Endothelial cell of umbilical vein (primary cell): ENCODE measurements at regions not wholly inside any gene's neighbourhood (a gene's known extent, or its start where the extent isn't known, plus 50 kb on each side); places are given as distances from the start of the nearest gene placed in this dataset.

ENCODE experiments used
- BruUV-seq: library from RNA; stranded (reverse); fragments of 400-500 nt; replicated peaks from 2 replicates; lab custom pipeline; 2021; lab: Mats Ljungman, UMichigan
- CTCF ChIA-PET: fragments of 300-600, 350-600 bp; sonication (Branson Sonifier 250); formaldehyde crosslinking; loops from one replicate; lab custom pipeline; 2021; ENCODE audit warnings: antibody characterized with exemption, inconsistent platforms; lab: Charles Lee
- POLR2A ChIA-PET: fragments of 300-600, 350-600 bp; sonication (Branson Sonifier 250); formaldehyde crosslinking; loops from one replicate; lab custom pipeline; 2021; ENCODE audit warnings: antibody characterized with exemption, inconsistent platforms; lab: Charles Lee
- DNase-seq: peaks from one replicate; pipeline ENCODE4 v3.0.0-alpha.2; 2011; ENCODE audit warnings: low read depth, low spot score
- FAIRE-seq: peaks from 2 replicates; lab custom pipeline; 2011; peaks lifted over from hg19 to GRCh38; lab: Jason Lieb, UNC
- H2AFZ ChIP-seq: 2 replicates; pipeline ENCODE4 v1.6.0; 2012; ENCODE audit warnings: low read depth, low read length, control low read depth, inconsistent platforms
- H3K27ac ChIP-seq: 2 replicates; pipeline ENCODE4 v1.5.1; 2011; ENCODE audit warnings: low read depth, mild to moderate bottlenecking, control low read depth, low read length, moderate library complexity; ENCODE audit not compliant: insufficient read depth
- H3K27me3 ChIP-seq, 2 experiments: 2 replicates each; pipeline versions ENCODE4 v1.6.0 to v1.6.1; 2011; ENCODE audit warnings: low read length in 2 of 2, mixed read lengths in 1 of 2; ENCODE audit not compliant: control insufficient read depth in 2 of 2, insufficient read depth in 2 of 2
- H3K36me3 ChIP-seq, 2 experiments: 2 replicates in 1 of 2; 3 replicates in 1 of 2; pipeline ENCODE4 v1.5.1; 2011; ENCODE audit warnings: low read length in 2 of 2, mild to moderate bottlenecking in 1 of 2, moderate library complexity in 1 of 2; ENCODE audit not compliant: control insufficient read depth in 2 of 2, insufficient read depth in 2 of 2; ENCODE audit errors: extremely low read depth in 1 of 2
- H3K4me1 ChIP-seq: 3 replicates; pipeline ENCODE4 v1.5.1; 2011; ENCODE audit warnings: mild to moderate bottlenecking, low read length; ENCODE audit not compliant: control insufficient read depth, insufficient read depth; ENCODE audit errors: extremely low read depth
- H3K4me2 ChIP-seq: 2 replicates; pipeline ENCODE4 v1.6.1; 2011; ENCODE audit warnings: low read length, control low read depth, mixed read lengths; ENCODE audit not compliant: insufficient read depth
- H3K4me3 ChIP-seq, 3 experiments: fragments of 200-600 bp in 1 of 3; sonication (generic), shearing (Covaris generic) in 1 of 3; replicated peaks in 1 of 3; 2 replicates each; pipeline ENCODE4 v1.5.1; 2011 to 2016; ENCODE audit warnings: control low read depth in 3 of 3, low read length in 3 of 3, mild to moderate bottlenecking in 2 of 3, inconsistent platforms in 1 of 3, low read depth in 1 of 3, moderate library complexity in 1 of 3; ENCODE audit not compliant: insufficient read depth in 1 of 3
- H3K79me2 ChIP-seq: 2 replicates; pipeline ENCODE4 v1.6.0; 2012; ENCODE audit warnings: low read length, inconsistent platforms; ENCODE audit not compliant: control insufficient read depth, insufficient read depth
- H3K9ac ChIP-seq: replicated peaks from 2 replicates; pipeline ENCODE3; 2011; ENCODE audit warnings: low read length, control low read depth; ENCODE audit not compliant: insufficient read depth; ENCODE audit errors: extremely low read depth
- H3K9me1 ChIP-seq: replicated peaks from 3 replicates; pipeline ENCODE4 v1.6.0; 2011; ENCODE audit warnings: mild to moderate bottlenecking, low read length; ENCODE audit not compliant: control insufficient read depth, insufficient read depth; ENCODE audit errors: extremely low read depth
- H3K9me3 ChIP-seq: replicated peaks from 2 replicates; pipeline ENCODE4 v1.5.1; 2012; ENCODE audit warnings: low read length, inconsistent platforms; ENCODE audit not compliant: control insufficient read depth, insufficient read depth
- H4K20me1 ChIP-seq: replicated peaks from 2 replicates; pipeline ENCODE3; 2011; ENCODE audit warnings: mild to moderate bottlenecking, low read length; ENCODE audit not compliant: control insufficient read depth, insufficient read depth; ENCODE audit errors: extremely low read depth
- CTCF ChIP-seq, 2 donors: IDR thresholded peaks; 1 replicate in 1 of 2; 2 replicates in 1 of 2; pipeline ENCODE4 v1.5.1; 2011; ENCODE audit warnings: low read length in 2 of 2, mild to moderate bottlenecking in 2 of 2, moderate library complexity in 2 of 2, control low read depth in 1 of 2, inconsistent platforms in 1 of 2, low read depth in 1 of 2; ENCODE audit not compliant: insufficient read depth in 1 of 2; ENCODE audit errors: extremely low read depth in 1 of 2
- EZH2 ChIP-seq: IDR thresholded peaks from 2 replicates; pipeline ENCODE4 v1.6.1; 2012; ENCODE audit warnings: borderline replicate concordance, low read depth, mild to moderate bottlenecking, moderate library complexity, low read length, inconsistent platforms; ENCODE audit not compliant: severe bottlenecking
- FOS ChIP-seq: IDR thresholded peaks from 2 replicates; pipeline ENCODE4 v1.6.1; 2011; ENCODE audit warnings: mild to moderate bottlenecking, low read length, moderate library complexity, borderline replicate concordance; ENCODE audit not compliant: insufficient read depth
- GATA2 ChIP-seq: IDR thresholded peaks from 2 replicates; pipeline ENCODE4 v1.7.0; 2011; ENCODE audit warnings: low read depth, mild to moderate bottlenecking, moderate library complexity, mixed read lengths, low read length; ENCODE audit not compliant: insufficient read length, insufficient read depth
- JUN ChIP-seq: IDR thresholded peaks from 2 replicates; pipeline ENCODE4 v1.6.1; 2011; ENCODE audit warnings: borderline replicate concordance, low read depth; ENCODE audit not compliant: insufficient read length, insufficient read depth
- MAX ChIP-seq: IDR thresholded peaks from 2 replicates; pipeline ENCODE4 v1.6.1; 2011; ENCODE audit not compliant: insufficient read depth, insufficient read length
- MYC ChIP-seq: IDR thresholded peaks from one replicate; pipeline ENCODE4 v1.6.1; 2011; ENCODE audit warnings: mild to moderate bottlenecking, low read depth, low read length
- POLR2A ChIP-seq: IDR thresholded peaks from 2 replicates; pipeline ENCODE4 v1.6.1; 2012; ENCODE audit warnings: low read depth, mild to moderate bottlenecking, control low read depth, low read length
- POLR2AphosphoS5 ChIP-seq: IDR thresholded peaks from 2 replicates; pipeline ENCODE4 v1.6.1; 2012; ENCODE audit warnings: low read depth, mild to moderate bottlenecking, control low read depth, low read length, moderate library complexity; ENCODE audit not compliant: insufficient read depth
- dilution Hi-C: fragments of 300-500 bp; cut with MboI; formaldehyde crosslinking; loops from one replicate; pipeline ENCODE4 v1.15.0; 2019; ENCODE audit warnings: low sequenced_read_pairs; ENCODE audit not compliant: extremely low pct_ligation_motif_present
- intact Hi-C: fragments of 100-400 bp; cut with micrococcal nuclease; formaldehyde crosslinking; loops from one replicate; pipeline ENCODE4 v1.10.0; 2022

GRCh38 chr6:14610141-14610540 lies 492.6 kb downstream of the CD83 start:
- BruUV-seq = no TSS peak
- no peaks in the 10 kb centered on the region for H4K20me1 ChIP-seq
- H3K4me3 ChIP-seq = no peak overlapping the region
- ChIA-PET POLR2A (no interaction called here), CTCF (no interaction called here)
- DNase-seq (no peak), FAIRE-seq (no peak)
- dilution Hi-C loops = no loop called here
- no peak for TF ChIP-seq GATA2
- no peak for TF ChIP-seq CTCF (IDR thresholded peaks at IDR 0.05; ENCODE audit: extremely low read depth in 1 of 2, insufficient read depth in 1 of 2, low read depth in 1 of 2, low read length in 2 of 2)
- TF ChIP-seq JUN = no peak
- no peak for TF ChIP-seq POLR2AphosphoS5
- TF ChIP-seq MAX = no peak
- TF ChIP-seq MYC = no peak
- TF ChIP-seq FOS = no peak
- no peak for TF ChIP-seq EZH2
- no peak for TF ChIP-seq POLR2A
- H3K36me3 ChIP-seq = no peaks in the 10 kb centered on the region
- H3K9ac ChIP-seq = no peak overlapping the region
- no peak overlapping the region for H3K4me2 ChIP-seq
- intact Hi-C loops = no loop called here
- H2AFZ ChIP-seq = no peak overlapping the region
- no peaks in the 10 kb centered on the region for H3K4me1 ChIP-seq
- H3K9me1 ChIP-seq = no peaks in the 10 kb centered on the region
- no peaks in the 10 kb centered on the region for H3K79me2 ChIP-seq
- H3K27ac ChIP-seq = no peak overlapping the region
- no peaks in the 10 kb centered on the region for H3K27me3 ChIP-seq
- H3K9me3 ChIP-seq = peaks cover 2% of the 10 kb centered on the region
